ENCODE measurements at regions not wholly inside any gene's neighbourhood (a gene's known extent, or its start where the extent isn't known, plus 50 kb on each side); places are given as distances from the start of the nearest gene placed in this dataset.

GRCh38 chr17:71437166-71437565 is 683.7 kb upstream of the SOX9 start:
- TF ChIP-seq REST (IDR thresholded peaks at IDR 0.05; ENCODE audit: low read depth): no peak
- TF ChIP-seq CREB1 (IDR thresholded peaks at IDR 0.05; ENCODE audit: low read depth): no peak
